ENCODE measurements at regions not wholly inside any gene's neighbourhood (a gene's known extent, or its start where the extent isn't known, plus 50 kb on each side); places are given as distances from the start of the nearest gene placed in this dataset.

DNA sequence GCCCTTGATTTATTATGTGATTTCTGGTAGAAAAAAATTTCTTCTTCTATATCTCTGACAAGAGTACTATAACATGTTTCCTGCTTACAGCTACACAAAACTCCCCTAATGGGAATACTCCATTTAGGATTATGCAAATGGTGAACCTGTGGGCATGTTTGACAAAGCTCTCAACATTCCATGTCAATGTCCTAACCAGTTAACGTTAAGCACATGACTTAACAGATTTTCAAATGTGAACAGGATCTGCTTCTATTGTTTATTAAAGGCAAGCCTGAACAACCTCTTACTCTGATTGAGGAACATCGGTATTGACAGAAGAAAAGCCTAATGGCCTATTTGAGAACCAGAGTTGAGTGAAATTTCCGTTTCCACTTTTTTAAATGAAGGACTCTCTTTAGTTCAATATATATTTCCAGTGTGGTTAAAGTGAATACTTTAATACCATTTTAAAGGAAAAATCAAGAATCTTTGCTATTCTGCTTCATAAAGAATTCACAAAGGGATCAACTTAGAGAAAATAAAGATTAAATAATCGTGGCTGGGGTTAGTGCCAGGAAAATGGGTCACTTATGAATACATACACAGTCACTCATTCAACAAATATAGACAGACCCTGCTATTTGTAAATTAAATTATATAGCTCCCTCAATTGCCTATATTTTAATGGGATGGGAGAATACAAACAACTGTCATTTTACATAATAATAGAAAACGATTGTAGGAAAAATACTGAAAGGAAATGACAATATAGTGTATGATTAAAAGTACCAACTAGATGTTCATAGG is 300.3 kb upstream of the CBLB start:
- TF ChIP-seq, protein P1, sequence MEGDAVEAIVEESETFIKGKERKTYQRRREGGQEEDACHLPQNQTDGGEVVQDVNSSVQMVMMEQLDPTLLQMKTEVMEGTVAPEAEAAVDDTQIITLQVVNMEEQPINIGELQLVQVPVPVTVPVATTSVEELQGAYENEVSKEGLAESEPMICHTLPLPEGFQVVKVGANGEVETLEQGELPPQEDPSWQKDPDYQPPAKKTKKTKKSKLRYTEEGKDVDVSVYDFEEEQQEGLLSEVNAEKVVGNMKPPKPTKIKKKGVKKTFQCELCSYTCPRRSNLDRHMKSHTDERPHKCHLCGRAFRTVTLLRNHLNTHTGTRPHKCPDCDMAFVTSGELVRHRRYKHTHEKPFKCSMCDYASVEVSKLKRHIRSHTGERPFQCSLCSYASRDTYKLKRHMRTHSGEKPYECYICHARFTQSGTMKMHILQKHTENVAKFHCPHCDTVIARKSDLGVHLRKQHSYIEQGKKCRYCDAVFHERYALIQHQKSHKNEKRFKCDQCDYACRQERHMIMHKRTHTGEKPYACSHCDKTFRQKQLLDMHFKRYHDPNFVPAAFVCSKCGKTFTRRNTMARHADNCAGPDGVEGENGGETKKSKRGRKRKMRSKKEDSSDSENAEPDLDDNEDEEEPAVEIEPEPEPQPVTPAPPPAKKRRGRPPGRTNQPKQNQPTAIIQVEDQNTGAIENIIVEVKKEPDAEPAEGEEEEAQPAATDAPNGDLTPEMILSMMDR (IDR thresholded peaks at IDR 0.05) = no peak
- no peak for TF ChIP-seq POLR2A (IDR thresholded peaks at IDR 0.05)
- TF ChIP-seq EP300 (IDR thresholded peaks at IDR 0.05) = no peak
